Anterior cingulate cortex (tissue), 58 donors: ENCODE measurements at regions not wholly inside any gene's neighbourhood (a gene's known extent, or its start where the extent isn't known, plus 50 kb on each side); places are given as distances from the start of the nearest gene placed in this dataset.

Experiments
- DNase-seq, 58 donors: peaks; one replicate each; lab custom pipeline; 2025; lab: John Stamatoyannopoulos, UW

DNA sequence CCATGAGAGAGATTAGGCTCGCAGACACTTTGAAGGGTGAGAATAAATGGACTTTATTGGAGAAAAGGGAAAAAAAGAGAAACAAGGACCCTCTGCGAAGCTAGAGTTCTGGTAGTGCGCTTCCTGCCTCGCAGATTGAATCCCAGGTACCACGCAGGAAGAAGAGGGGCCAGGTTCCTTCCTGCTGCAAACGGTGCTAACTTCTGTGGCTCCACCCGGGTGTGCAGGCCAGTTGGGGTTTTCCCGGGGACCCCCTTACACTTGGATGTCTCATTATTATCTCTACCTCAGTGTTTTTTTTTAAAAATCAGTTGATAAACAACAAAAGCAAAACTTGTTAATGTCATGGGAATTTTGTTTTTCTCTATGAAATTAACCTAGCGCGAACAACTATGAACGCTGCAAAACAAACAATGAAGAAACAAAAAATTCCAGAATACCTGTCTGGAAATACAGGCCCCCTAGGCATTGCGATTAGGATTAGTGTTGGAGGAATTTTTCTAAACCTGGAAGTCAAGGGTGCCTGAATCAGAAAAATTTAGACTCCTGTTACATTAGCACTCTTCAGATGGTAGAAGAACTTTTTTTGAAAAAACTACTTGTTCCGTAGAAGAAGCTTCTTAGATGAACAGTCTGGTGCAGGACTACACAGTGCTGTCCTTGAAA lies 414.5 kb downstream of the MAN2A1 start:
- no peak for DNase-seq

DNA sequence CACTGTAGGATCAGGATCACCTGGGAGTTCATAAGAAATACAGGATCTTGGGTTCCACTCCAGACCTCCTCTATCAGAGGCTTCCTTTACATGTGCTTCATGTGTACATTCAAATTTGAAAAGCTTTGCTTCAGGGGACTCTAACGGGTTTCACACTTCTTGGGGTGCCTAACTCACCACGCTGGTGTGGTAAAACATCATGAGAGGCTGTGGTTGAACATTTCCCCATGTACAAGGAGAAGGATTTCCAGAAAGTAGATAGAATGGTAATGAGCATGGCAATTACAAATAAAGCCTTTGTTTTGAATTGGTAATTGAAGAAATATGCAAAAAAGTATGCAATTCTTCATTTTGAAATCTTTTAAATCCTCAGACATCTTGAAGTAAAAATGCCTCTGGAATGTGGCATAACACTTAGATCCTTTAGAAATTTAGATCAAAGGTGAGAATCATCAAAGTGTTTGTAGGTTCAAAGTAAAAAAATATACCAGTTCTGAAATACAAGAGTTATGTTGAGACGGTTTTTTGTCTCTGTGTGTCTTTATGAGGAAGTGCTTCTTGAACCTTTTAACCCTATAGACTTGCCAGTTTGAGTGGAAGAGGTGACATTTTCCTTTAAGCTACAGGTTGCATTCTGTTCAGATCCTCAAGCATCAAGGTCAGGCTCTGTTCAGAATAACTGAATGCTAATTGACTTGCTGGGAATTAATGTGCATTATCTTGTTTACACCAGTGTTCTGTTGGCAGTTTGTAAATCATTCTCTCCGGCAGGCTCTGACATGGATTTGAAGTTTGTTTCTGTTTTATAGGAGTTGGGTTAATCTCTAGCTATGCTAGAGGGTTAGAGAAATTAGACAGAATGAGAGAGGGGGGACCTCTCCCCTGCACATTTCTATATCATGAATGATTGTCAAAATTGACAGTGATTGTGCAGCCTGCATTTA lies 415.3 kb downstream of the MAN2A1 start:
- DNase-seq: no peak

GRCh38 chr5:110105692-110106091 lies 416.0 kb downstream of the MAN2A1 start:
- peak in 2 of 58 donors; percentile 4 to 13 for DNase-seq

DNA sequence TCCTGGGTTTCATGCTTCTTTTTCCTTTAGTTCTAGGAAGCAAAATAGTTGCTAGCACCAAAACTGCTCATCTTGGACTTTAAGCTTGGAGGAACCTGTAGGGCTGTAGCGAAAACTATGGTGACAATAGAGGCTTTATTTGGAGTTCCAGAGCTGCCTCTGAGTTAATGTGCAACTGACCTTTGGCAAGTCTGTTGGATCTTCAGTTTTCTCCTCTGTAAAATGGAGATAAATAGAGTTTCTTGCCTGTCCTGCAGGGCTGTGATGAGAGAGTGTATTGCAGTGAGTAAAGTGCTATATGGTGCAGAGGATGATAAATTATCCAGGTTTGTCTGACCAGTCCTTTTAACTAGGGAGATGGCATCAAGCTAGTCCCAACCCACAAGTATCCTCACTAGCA lies 417.0 kb downstream of the MAN2A1 start:
- DNase-seq: no peak

GRCh38 chr5:110108520-110108919 lies 418.8 kb downstream of the MAN2A1 start:
- no peak for DNase-seq

GRCh38 chr5:110109667-110110066 lies 419.9 kb downstream of the MAN2A1 start:
- no peak for DNase-seq

DNA sequence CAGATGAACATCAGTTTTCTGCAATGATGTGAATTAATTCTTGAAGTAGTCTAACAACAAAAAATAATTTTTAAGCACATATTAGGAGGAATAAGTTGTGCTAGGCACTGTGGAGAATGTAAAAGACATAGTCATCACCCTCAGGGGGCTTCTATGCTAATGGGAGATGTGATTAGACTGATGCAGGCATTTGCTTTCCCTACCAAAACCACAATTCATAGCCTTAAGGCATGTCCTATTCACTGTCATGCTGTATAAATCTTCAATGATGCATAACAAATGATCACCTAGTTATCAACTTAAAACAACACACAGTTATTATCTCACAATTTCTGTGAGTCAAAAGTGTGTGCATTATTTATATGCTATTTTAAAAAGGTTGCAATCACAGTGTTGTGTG lies 422.6 kb downstream of the MAN2A1 start:
- DNase-seq: no peak

DNA sequence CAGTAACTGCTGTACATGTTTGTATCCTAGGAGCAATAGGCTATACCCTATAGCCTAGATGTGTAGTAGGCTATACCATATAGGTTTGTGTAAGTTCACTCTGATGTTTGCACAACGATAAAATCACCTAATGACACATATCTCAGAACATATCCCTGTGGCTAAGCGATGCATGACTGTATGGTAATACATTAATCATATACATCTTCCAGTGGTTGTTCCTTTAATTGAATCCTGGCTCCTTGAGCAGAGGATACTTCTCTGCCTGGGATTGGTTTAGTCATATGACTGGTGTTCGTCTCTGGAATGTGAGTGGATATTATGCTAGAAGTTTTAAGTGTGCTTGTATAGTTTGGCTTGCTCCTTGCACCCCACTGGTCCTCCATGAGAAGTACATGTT lies 425.8 kb downstream of the MAN2A1 start:
- no peak for DNase-seq

DNA sequence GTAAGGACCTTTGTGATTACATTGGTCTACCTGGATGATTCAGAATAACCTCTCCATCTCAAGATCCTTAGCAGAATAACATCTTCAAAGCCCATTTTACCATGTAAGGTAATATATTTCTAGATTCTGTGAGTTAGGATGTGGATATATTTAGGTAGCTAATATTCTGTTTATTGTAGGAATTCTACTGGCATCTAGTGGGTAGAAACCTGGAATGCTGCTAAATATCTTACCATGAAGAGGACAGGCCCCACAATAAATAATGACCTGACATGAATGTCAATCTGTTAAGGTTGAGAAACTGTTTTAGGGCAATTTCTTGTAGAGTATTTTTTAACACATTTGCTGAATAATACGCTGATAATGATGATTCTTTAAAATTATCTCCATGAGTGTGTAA lies 426.8 kb downstream of the MAN2A1 start:
- DNase-seq: no peak

GRCh38 chr5:110134963-110135935 lies 445.5 kb downstream of the MAN2A1 start:
- no peak for DNase-seq

DNA sequence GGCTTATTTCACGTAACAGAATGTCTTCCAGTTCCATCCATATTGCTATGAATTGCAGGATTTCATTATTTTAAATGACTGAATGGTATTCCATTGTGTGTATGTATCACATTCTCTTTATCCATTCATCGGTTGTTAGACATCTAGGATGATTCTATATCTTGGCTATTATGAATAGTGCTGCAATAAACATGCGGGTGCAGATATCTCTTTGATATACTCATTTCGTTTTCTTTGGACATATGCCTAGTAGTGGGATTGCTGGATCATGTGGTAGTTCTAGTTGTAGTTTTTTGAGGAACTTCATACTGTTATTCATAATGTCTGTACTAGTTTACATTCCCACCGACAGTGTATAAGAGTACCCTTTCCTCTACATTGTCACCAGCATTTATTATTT lies 460.5 kb downstream of the MAN2A1 start:
- DNase-seq: no peak

DNA sequence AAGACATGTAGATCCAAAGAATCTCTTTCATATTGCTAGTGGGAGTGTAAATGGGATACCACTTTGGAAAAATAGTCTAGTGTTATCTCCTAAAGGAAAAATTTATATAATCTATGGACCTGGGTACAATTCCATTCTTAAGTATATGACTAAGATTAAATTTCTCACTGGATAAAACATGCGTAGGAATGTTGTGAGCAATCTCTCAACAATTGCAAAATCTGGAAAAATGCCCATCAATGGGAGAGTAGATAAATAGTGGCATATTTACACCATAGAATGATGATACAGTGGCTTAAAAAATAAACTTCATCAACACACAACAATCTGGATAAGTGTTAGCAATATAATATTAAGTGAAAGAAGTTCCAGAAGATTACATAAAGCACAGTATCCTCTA lies 469.5 kb downstream of the MAN2A1 start:
- no peak for DNase-seq

- no peak for DNase-seq
Observed at GRCh38 chr5:110161162-110161561, 471.4 kb downstream of the MAN2A1 start.

GRCh38 chr5:110165366-110165765 lies 475.6 kb downstream of the MAN2A1 start:
- DNase-seq: no peak

- no peak for DNase-seq
Observed at GRCh38 chr5:110167384-110167783, 477.7 kb downstream of the MAN2A1 start.

DNA sequence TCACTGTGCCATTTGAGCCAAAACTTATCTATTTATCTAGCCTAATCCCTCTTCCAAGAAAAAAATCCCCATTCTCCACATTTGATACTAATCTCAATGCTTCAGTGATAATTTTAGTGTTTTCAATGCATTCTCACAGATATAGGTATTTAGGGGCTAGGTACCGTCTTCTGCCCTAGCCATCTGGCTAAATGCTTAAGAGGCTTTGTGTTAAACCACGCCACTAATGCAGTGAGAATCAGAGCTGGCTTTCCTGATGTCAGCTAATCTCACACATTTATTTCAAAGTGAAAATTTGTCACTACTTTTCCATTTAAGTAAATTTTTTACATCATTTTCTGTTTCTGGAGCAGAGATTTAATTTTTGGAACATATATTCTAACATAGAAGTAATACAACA lies 479.7 kb downstream of the MAN2A1 start:
- DNase-seq: no peak

DNA sequence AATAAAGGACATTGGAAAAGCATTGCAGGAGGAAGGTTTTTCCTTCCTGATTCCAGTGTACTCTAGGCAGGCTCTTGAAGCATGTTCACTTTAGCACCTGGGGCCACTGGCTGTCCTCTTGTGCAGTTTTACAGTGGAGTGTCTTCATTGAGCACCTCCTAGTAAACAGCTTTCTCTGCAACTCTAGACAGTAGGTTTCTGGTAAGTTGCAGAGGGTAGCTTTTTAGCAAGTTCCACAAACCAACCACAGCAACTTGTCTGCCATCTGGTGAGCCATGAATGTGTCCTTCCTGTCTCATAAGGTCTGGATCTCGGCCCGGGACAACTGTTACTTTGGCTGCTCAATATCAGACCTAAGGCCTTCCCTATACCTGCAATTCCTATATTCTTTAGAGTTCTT lies 488.0 kb downstream of the MAN2A1 start:
- DNase-seq: no peak

- DNase-seq: no peak
Observed at GRCh38 chr5:110179321-110179720, 489.6 kb downstream of the MAN2A1 start.

DNA sequence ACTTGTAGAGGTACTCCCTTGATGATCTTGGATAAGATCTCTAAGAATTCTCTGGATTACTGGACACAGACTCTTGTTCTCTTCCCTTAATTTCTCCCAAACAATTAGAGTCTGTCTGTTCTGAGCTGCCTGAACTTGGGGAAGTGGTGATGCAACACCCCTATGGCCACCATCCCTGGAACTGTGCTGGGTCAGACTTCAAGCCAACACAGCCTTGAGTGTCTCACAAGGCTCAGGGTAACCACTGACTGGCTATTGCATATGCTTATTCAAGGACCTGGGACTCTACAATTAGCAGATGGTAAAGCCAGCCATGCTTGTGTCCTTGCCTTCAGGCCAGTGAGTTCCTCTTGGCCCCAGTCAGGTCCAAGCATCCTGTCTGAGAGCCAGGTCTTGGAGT lies 504.5 kb downstream of the MAN2A1 start:
- no peak for DNase-seq

DNA sequence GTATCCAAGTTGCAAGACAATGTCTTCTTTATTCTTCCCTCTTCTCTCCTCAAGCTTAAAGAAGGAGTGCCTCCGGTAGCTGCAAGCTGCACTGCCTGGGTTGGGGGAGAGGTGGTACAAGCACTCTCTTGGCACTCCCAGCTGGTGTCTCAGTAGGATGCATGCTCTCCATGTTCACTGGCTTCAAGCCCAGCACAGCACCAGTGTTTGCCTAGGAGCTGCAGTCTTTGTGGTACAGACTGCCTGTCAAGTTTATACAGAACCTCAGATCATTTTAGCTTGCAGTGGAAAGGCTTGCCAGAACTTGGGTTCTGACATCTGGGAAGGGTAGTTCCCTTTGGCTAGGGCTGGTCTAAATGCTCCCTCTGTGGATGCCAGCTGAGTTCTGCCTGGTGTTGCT lies 505.6 kb downstream of the MAN2A1 start:
- DNase-seq: peak in 14 of 58 donors; percentile 1 to 37 (median 4)

DNA sequence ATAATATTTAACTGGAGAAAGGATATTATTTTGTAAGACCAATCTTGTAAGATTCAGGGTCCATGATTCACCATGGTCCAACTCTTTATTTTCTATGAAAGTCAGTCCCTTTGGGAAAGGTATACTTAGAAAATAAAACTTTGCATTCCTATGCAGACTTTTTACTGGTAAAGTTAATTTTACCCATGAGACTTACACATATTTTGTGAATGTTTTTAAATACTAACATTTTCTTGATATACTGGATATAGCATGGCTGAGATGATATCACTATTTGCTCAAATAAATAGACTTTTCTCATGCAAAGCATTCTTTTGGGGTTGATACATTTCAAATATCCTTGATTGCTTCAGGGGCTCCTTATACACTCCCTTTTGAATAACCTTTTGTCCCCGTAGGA lies 512.1 kb downstream of the MAN2A1 start:
- no peak for DNase-seq
